OCI-LY7 (cell line): ENCODE measurements at regions not wholly inside any gene's neighbourhood (a gene's known extent, or its start where the extent isn't known, plus 50 kb on each side); places are given as distances from the start of the nearest gene placed in this dataset.

Experiments used
- BruUV-seq: library from RNA; stranded (reverse); fragments of 400-500 nt; replicated peaks from 2 replicates; lab custom pipeline; 2021; lab: Mats Ljungman, UMichigan
- CTCF ChIA-PET: fragments of 300-600 bp; sonication (Branson Sonifier 250); formaldehyde crosslinking; loops from one replicate; lab custom pipeline; 2022; ENCODE audit warnings: antibody characterized with exemption; ENCODE audit not compliant: unreplicated experiment; lab: Charles Lee
- POLR2A ChIA-PET: fragments of 300-600 bp; sonication (Branson Sonifier 250); formaldehyde crosslinking; loops from one replicate; lab custom pipeline; 2022; ENCODE audit warnings: antibody characterized with exemption; lab: Charles Lee
- DNase-seq: peaks from one replicate; pipeline ENCODE4 v3.0.0-alpha.2; 2015; ENCODE audit warnings: low spot score
- H2AFZ ChIP-seq: fragments of 200-600 bp; sonication (generic), shearing (Covaris generic); 2 replicates; pipeline ENCODE4 v1.6.1; 2014; ENCODE audit warnings: mild to moderate bottlenecking, antibody characterized with exemption, low read length, moderate library complexity
- H3K27ac ChIP-seq: fragments of 200-600 bp; sonication (generic); 2 replicates; pipeline ENCODE4 v1.5.1; 2014; ENCODE audit warnings: mixed run types, low read depth, mild to moderate bottlenecking, moderate library complexity, low read length, inconsistent platforms; ENCODE audit not compliant: poor library complexity, severe bottlenecking
- H3K36me3 ChIP-seq: fragments of 200-600 bp; sonication (generic); 2 replicates; pipeline ENCODE4 v1.6.1; 2014; ENCODE audit warnings: mild to moderate bottlenecking, antibody characterized with exemption, low read length, moderate library complexity, mixed read lengths; ENCODE audit not compliant: insufficient read depth
- H3K4me1 ChIP-seq: fragments of 200-600 bp; sonication (generic); 2 replicates; pipeline ENCODE4 v1.5.1; 2014; ENCODE audit warnings: mild to moderate bottlenecking, low read length; ENCODE audit not compliant: insufficient read depth, poor library complexity, severe bottlenecking
- H3K4me2 ChIP-seq: fragments of 200-600 bp; sonication (generic); 2 replicates; pipeline ENCODE4 v1.6.1; 2014; ENCODE audit warnings: mild to moderate bottlenecking, low read length
- H3K4me3 ChIP-seq: fragments of 200-600 bp; sonication (generic); 2 replicates; pipeline ENCODE4 v1.5.1; 2014; ENCODE audit warnings: mild to moderate bottlenecking, low read depth, low read length; ENCODE audit not compliant: poor library complexity, severe bottlenecking
- H3K79me2 ChIP-seq: fragments of 200-600 bp; sonication (generic); 2 replicates; pipeline ENCODE4 v1.6.1; 2016; ENCODE audit warnings: low read depth, mild to moderate bottlenecking, low read length, moderate library complexity, mixed read lengths; ENCODE audit not compliant: insufficient read depth
- H3K9me2 ChIP-seq: fragments of 200-600 bp; sonication (generic); 2 replicates; pipeline ENCODE4 v1.6.1; 2016; ENCODE audit warnings: mild to moderate bottlenecking, low read length, mixed read lengths; ENCODE audit not compliant: insufficient read depth
- H3K9me3 ChIP-seq: fragments of 200-600 bp; sonication (generic); 2 replicates; pipeline ENCODE4 v1.6.1; 2014; ENCODE audit warnings: mild to moderate bottlenecking, mixed run types, low read length, mixed read lengths
- H4K20me1 ChIP-seq: fragments of 200-600 bp; sonication (generic); 2 replicates; pipeline ENCODE4 v1.6.1; 2014; ENCODE audit warnings: mild to moderate bottlenecking, antibody characterized with exemption, low read length, moderate library complexity, mixed read lengths; ENCODE audit not compliant: insufficient read depth
- CTCF ChIP-seq: fragments of 200-600 bp; sonication (generic); conservative IDR thresholded peaks from 2 replicates; pipeline ENCODE4 v1.5.1; 2014; ENCODE audit warnings: mild to moderate bottlenecking, antibody characterized with exemption, low read length, moderate library complexity, mixed read lengths
- EZH2phosphoT487 ChIP-seq: fragments of 200-600 bp; sonication (generic); IDR thresholded peaks from 2 replicates; pipeline ENCODE4 v1.6.1; 2018; ENCODE audit warnings: low read depth, borderline replicate concordance, mild to moderate bottlenecking, mixed run types, antibody characterized with exemption, low read length, moderate library complexity, mixed read lengths
- intact Hi-C: fragments of 100-400 bp; cut with micrococcal nuclease; formaldehyde crosslinking; loops from one replicate; pipeline ENCODE4 v1.10.0; 2022; ENCODE audit not compliant: unreplicated experiment

GRCh38 chr5:56607551-56607950, 207.8 kb upstream of the MAP3K1 start:
- POLR2A ChIA-PET, result interaction anchor here (0.7 to 1.2 kb wide), 3 partner anchors 9 to 27 kb away, joined by 3 to 7 read pairs (median 5); no protein-coding TSS in a partner anchor

DNA sequence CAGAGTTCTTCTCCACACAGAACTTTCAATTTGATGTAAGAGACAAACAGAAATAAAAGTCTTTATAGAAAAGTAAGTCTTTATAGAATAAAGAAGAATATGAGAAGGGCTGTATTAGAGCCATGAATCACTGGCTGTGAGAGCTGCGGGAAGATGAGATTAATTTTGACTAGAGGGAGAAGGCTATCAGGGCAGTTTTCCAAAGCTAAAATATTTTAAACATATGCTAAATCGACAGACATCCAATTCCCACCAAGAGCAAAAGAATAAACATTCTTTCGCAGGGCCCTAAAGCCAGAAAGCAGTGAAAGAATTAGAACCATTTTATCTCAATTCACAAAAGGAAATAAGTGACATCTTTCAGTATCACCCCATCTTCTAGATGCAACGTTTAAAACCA, 208.3 kb upstream of the MAP3K1 start:
- POLR2A ChIA-PET, result interaction anchor here (0.7 to 1.2 kb wide), 2 partner anchors 8 to 27 kb away, joined by 3 to 5 read pairs; no protein-coding TSS in a partner anchor

More at GRCh38 chr5:56607551-56607950, 207.8 kb upstream of the MAP3K1 start:
- no peaks in the 10 kb centered on the region for H4K20me1 ChIP-seq
- intact Hi-C loops, result no loop called here
- no peak overlapping the region for H3K27ac ChIP-seq
- DNase-seq, result no peak
- H3K9me2 ChIP-seq, result no peaks in the 10 kb centered on the region
- TF ChIP-seq CTCF (no peak), EZH2phosphoT487 (no peak)
- peaks cover 13% of the 10 kb centered on the region; the same call in 1 of the 2 replicates for H3K9me3 ChIP-seq
- H3K4me1 ChIP-seq, result peaks cover 7% of the 10 kb centered on the region
- H3K4me3 ChIP-seq, result no peak overlapping the region
- no TSS peak for BruUV-seq
- CTCF ChIA-PET, result interaction anchor here (0.6 to 1.0 kb wide), 2 partner anchors 19 to 27 kb away, joined by 4 read pairs; no protein-coding TSS in a partner anchor
- H3K4me2 ChIP-seq, result no peak overlapping the region
- H3K36me3 ChIP-seq, result no peaks in the 10 kb centered on the region
- H3K79me2 ChIP-seq, result no peaks in the 10 kb centered on the region
- H2AFZ ChIP-seq, result no peak overlapping the region

More for the DNA sequence above, 208.3 kb upstream of the MAP3K1 start:
- Histone ChIP-seq H4K20me1 (no peaks in the 10 kb centered on the region), H2AFZ (no peak overlapping the region), H3K9me2 (no peaks in the 10 kb centered on the region), H3K4me3 (no peak overlapping the region), H3K4me1 (peaks cover 6% of the 10 kb centered on the region), H3K36me3 (no peaks in the 10 kb centered on the region), H3K27ac (no peak overlapping the region), H3K79me2 (no peaks in the 10 kb centered on the region), H3K9me3 (peaks cover 13% of the 10 kb centered on the region; the same call in 1 of the 2 replicates), H3K4me2 (no peak overlapping the region)
- TF ChIP-seq EZH2phosphoT487 (no peak), CTCF (no peak)
- CTCF ChIA-PET, result interaction anchor here (1.0 kb wide), 1 partner anchor 18 kb away, joined by 4 read pairs; no protein-coding TSS in a partner anchor
- no peak for DNase-seq
- no TSS peak for BruUV-seq
- intact Hi-C loops, result no loop called here
